ENCODE measurements at regions not wholly inside any gene's neighbourhood (a gene's known extent, or its start where the extent isn't known, plus 50 kb on each side); places are given as distances from the start of the nearest gene placed in this dataset.

DNA sequence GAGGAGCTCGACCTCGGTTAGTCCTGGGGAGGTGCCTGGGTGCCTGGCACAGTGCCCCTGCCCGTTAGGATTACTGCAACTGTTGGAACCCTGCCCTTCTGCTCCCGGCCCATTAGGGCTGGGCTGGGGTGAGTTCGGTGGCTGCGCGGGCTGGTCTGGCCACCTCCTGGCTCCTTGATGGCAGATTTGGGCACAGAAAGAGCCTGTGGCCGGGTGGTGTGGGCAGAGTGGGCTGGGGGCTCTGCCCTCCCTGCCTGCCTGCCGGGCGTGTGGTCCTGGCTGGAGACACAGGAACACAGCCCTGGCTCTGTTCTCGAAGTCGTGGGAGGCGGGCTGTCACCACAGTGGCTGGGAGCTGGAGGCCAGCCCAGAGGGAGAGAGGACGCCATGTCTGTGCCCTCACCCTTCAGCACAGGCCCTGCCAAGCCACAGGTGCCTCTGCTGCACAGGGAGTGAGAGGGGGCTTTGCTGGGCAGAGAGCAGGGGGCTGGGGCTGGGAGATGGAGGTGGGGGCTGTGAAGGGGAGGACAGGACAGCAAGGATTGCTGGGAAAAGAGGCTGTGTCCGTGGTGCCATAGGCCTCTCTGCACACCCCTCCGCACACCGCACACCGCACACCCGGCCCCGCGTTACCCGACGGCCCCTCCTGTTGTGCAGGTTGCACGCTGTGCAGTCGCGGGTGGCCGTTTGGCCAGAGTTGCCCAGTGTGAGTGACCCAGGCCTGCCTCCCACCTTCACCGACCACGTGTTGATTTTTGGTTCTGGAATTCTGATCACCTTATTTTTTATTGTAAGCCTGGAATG lies 236.6 kb upstream of the GSE1 start:
- no peak for DNase-seq (ENCODE audit: low read depth in 2 of 2)

DNA sequence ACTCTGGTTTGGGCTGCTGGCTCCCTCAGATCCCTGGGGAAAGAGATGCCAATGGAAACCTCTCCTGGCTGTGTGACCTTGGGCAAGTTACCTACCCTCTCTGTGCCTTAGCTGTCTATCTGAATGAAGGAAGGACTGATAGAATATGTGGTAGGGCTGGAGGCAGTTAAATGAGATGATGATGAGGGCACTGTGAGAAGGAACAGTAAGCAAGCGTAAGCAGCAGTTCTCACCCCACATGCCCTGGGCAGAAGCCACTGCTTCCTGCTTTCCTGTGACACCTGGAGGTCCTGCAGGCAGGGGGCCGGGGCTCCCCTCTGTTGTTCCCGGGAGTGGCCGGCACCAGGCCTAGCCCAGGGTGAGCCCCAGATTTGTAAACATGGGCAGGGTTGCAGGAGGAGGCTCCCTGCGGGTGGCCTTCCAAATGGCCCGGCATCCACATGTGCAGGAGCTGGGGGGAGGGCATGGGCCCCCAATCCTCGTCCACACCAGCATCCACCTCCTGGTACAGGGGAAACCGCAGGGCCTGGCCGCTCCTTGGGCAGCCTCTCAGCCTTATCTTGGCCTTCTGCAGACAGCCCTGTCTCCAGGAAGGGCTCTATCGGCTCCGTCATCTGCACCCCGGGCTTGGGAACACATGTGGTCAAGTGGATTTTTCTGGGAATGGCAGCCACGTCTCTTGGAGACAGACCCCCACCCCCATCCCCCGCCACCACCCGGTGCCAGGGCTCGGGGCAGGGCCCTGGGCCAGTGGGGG lies 235.6 kb upstream of the GSE1 start:
- DNase-seq (ENCODE audit: low read depth in 2 of 2), result no peak

DNA sequence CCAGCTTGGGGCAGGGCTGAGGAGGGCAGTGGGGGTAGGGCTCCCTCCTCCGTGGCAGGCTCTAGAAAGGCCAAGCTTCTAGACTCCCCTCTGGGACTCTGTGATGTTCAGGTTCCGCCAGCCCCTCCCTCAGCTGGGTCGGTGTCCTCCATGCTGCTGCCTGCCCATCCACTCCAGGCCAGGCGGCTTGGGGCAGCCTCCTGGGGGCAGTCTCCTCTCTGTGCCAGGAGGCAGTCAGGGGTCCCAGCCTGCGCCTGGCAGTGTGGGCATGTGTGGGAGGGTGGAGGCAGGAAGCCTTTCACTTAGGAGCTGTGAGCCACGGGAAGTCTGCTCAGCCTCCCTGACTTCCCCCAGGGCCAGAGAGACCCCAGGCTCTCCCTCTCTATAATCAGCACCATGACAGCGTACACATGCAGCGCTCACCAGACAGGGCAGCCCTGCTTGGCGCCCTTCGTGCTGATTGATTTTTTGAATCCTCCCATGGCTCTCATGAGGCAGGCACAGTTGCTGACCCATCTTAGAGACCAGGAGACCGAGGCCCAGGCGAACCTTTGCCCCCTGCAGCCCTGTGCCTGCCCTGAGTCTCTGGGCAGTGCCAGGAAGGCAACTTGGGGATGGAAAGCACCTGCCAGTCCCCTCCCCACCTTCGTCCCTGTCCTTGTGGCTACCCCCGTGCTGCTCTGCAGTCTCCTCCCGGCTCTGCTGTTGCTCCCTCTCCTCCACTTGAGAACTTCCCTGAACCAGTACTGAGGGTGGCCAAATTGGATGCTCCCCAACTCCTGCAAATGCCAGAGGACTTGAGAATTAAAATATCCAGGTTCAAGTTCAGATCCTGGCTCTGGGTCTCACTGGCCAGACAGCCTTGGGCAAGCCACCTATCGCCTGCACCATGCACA lies 234.7 kb upstream of the GSE1 start:
- no peak for DNase-seq (ENCODE audit: low read depth in 2 of 2)

DNA sequence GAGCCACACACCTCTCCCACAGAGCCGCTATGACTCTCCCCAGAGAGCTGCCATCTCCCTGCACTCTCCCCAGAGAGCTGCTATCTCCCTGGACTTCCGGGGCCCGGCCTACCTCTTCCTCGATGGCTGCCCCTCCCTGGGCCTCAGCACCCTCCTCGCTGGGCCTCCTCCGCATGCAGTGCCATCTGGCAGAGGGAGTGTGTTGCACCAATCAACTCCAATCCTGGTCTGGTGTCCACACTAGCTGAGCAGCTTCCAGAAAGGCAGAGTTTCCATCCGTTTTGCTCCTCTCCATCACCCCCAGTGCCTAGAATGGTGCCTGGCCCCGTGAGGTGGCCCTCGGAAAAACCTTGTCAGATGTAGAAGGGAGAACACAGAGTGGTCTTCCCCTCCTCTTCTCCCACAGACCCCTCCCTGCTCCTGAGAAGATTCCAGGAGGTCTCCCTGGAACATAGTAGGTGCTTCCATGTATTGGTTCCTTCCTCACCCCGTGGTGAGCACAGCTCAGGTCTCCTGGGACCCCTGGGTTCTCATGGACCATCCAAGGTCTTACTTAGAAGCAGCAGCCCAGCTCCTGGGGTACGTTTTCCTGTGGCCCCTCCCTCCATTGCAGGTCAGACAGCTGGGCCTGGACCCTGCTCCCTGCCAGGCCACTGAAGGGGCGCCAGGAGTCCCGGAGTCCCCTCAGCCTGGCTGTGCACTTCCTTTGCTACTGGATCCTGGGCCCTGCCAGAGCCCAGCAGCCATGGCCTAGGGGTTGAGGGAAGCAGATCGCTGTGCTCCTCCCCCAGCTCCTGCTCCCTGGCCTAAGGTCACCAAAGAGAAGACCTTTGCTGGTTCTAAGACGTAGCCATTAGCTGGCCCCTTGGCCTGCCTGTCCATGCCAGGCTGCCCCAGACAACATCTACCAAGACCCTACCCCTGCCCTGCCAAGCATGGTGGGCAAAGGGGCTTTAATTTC lies 233.8 kb upstream of the GSE1 start:
- DNase-seq (ENCODE audit: low read depth in 2 of 2), result no peak

DNA sequence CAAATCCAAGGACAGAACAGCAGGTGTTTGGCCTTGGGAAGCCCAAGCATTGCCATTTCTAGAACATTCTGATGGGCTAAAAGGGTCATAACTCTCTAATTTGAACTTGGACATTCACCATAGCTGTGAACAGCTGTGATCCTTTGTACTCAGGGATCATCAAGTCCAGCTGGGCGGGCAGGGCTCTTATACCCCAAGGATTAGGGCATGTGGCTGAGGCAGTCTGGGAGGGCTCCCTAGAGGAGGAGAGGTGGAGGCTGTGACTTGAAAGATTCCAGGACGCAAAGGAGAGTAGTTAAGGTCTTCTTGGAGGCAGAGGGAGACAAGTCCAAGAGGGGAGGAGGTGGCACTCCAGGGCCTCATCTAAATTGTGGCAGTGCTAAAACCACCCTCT lies 233.1 kb upstream of the GSE1 start:
- no peak for DNase-seq (ENCODE audit: low read depth in 2 of 2)

DNA sequence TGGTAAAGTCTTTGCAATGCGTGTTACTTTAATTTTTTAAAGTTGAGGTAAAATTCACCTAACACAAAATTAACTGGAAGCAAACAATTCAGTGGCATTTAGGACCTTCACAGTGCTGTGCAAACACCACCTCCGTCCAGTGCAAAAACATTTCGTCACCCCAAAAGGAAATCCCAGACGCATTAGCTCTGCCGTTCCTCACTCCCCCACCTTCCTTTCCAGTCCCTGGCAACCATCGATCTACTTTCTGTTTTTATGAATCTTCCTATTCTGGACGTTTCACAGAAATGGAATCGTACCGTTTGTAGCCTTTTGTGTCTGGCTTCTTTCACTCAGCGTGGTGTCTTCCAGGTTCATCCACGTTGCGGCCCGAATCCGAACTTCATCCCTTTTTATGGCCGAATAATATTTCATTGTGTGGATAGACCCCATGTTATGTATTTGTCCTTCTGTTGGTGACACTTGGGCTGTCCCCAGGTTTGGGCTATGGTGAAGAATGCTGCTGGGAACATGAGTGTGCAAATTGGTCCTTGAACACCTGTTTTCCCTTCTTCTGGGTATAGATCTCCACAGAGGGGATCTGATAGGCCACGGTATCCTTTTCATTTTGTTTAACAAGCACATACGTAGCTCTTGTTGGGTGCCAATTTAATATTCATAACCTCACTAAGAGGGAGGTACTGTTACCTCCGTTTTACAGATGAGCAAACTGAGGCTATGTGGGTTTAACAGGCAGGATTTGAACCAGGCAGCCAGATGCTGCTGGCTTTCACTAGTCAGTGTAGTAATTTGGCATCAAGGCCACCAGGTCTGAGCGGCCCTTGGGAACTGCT lies 232.0 kb upstream of the GSE1 start:
- DNase-seq (ENCODE audit: low read depth in 2 of 2), result no peak

DNA sequence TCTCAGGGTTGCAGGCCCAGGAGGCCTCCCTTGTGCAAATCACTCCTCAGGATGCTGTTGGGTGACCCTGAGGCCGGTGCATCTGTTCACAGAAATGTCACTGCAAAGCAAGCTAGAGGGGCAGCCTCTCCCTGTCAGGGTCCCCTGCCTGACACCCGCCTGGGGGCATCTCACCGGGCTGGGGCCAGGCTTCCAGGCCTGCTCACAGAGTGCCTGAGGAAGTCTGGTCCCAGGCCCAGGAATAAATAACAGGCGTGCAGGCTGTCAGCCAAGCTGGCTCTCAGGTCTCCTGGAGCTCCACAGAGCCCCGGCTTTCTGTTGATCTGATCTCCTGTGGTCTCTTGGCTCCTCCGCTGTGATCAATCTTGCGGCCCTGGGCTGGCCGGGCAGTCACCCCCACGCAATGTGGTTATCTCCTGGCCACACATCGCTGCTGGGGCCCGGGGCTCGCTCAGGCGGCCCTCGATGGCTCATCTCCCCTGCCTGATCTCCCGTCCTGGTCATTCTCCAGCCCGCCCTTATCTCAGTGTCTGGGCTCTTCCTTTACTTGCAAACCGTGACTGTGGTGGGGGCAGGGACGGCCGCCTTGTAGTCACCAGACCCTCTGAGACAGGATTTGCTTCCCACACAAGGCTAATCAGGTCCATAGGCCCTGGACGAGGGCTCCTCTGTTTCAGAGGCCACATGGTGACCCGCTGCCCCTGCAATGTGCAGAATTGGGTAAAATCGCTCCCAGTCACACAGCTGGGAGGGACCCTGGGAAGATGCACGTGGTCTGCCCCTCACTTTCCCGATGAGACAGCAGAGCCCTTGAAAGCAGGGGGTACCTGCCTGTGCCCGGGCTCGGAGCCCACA lies 231.2 kb upstream of the GSE1 start:
- DNase-seq (ENCODE audit: low read depth in 2 of 2), result no peak

DNA sequence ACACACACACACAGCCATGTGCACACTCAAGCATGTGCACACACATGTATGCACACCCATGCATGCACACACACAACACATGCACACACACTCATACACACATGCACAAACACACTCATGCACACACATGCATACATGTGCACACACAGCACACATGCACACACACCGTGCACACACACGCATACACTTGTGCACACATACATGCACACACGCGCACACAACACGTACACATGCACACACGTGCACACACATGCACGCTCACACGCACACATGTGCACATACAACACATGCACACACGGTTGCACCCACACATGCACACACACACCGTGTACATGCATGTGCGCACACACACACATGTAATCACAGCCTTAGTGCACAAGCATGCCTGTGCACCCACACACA lies 230.4 kb upstream of the GSE1 start:
- DNase-seq (ENCODE audit: low read depth in 2 of 2), result no peak

DNA sequence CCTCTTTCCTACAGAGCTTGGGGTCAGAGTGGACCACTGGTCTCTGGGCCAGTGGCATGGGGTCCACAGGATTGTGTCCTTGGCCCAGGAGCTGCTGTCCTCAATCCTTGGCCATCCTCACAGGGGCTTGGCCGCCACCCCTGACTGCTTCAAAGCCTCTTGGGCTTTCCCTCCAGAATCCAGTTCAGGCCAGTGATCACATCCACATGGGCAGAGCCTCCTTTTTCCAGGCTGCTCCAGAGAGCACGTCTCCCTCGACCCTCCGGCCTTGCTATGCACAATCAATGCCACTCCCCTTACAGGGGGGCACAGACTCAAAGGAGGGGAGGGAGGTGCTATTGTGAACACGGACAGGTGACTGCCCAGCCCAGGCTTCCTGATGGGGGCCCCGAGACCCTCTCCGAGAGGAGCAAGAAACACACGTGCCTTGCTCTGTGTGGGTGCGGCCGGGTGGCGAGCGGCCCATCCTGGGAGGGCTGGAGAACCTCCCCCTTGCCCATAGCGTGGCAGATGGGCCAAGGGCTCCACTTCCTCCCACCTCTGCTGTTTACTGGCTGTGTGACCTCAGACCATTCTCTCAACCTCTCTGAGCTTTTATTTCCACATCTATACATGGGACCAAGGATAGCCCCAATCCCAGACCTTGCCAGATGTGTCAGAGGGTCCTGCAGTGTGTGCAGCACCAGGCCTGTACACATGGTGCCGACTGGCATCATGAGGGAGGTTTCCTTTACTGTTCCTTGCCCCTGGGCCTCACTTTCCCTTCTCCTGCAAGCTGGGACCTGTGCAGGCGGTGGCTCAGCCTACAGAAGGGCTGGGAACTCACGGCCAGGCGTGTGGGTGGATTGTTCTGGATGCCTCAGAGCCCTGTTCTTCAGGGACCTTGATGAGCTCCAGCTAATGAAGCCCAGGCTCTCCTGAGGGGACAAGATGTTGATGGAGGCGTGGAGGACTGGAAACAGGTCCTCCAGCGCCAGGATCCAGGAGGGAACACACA lies 229.0 kb upstream of the GSE1 start:
- no peak for DNase-seq (ENCODE audit: low read depth in 2 of 2)

DNA sequence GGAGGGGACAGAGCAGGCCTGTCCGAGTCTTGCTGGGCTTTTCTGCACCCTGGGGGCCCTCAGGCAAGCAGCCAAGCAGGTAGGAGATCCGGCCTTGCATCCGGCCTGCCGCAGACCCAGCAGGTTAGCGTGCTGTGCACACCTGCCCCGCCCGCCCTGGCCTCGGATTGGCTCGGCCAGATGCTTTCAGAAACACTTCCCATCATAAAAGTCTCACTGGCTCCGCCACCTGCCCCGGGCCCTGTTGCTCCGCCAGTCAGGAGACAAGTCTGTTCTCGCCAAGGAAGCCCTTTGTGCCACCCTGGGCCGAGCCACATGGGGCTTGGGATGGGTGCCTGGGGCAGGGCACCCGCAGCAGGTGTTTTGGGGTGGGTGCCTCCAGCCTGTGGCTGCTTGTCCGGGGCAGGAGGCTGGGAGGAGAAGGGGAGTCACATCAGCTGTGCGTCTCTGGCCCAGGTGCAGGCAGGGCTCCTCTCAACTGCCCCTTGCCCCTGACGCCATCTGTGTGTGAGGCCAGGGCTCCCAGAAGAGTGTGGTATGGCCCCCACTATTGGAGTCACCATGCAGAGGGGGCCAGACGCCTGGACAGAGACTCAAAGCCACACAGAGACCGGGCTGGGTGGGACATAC lies 228.2 kb upstream of the GSE1 start:
- no peak for DNase-seq (ENCODE audit: low read depth in 2 of 2)

DNA sequence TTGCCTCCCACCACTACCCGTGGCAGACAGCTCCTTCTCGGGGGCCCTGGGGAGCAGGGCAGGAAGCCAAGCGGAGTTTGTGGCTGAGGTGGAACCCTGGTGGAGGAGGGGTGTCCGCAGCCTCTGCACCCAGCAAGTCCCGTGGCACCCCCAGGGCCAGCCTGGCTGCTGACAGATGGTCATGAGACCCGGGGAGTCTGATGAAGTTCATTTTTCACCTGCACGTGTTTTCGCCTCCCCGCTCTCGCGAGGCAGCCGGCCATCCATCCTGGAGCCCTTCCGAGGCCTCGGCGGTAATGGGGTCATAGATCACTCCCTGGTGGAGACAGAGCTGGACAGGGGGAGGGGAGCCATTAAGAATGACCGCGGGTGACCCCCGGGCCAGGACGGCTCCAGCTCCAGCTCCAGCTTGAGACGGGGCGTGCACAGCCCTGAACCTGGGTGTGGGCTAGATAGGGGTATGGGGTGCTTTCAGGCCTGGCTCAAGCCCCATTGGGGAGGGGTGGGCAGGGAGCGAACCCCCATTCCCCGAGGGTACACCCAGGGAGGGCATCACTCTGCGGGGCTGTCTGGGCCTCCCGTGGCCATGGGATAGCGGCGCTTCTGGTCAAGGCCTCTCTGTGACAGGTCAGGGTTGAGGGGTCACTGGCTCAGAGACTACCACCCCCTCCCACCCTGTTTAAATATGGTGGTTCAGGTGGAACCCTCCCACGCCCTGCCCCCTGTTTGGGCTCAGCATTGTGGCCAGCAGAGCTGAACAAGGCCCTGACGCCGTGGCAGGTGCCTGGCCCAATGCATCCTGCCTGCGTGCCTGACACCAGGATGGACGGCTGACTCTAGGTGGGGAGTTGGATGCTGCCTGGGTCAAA lies 227.4 kb upstream of the GSE1 start:
- DNase-seq (ENCODE audit: low read depth in 2 of 2), result no peak

DNA sequence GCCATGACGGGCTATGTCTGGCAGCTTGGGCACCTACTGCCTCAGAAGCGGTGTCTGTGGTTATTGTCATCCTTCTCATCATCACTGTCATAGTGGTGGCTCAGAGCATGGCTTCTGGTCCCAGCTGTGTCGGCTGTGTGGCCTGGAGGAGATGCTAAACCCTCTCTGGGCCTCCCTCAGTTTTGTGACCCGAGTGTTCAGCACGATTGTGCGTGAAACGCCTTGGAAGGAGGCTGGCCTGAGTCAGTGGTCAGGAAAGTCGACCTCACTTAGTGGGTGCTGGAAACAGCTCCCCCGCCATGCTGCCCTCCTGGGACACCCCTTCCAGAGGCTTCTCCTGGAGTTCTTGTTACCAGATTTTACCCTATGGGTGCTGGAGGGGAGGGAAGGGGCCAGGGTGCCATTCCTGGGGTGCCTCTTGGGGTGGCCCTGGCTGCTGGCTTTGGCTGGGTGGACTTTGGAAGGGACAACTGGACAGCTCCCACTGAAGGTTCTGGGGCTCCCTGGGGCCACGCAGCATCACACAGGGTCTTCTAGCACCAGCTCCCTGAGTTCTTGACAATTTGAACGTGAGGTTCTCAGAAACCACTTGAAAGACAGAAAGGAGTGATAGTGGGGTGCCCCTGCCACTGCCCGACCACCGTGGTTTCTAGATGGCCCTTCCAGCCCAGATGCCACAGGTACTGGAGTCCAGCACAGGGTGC lies 226.5 kb upstream of the GSE1 start:
- DNase-seq (ENCODE audit: low read depth in 2 of 2), result no peak

DNA sequence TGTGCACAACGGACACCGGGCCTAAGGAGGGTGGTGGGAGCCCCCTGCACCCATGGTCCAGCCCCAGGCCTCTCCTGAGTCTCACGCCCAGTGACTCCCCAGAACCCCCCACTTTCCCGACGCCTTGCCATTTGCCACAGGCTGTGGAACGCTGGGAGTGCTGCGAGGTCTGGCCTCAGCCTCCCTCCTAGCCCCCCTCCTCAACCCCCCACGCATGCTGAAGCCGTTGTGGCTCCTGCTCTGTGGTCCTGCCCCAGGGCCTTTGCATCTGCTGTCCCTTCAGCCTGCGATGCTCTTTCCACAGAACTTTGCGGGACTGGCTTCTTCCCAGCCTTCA lies 226.0 kb upstream of the GSE1 start:
- no peak for DNase-seq (ENCODE audit: low read depth in 2 of 2)

DNA sequence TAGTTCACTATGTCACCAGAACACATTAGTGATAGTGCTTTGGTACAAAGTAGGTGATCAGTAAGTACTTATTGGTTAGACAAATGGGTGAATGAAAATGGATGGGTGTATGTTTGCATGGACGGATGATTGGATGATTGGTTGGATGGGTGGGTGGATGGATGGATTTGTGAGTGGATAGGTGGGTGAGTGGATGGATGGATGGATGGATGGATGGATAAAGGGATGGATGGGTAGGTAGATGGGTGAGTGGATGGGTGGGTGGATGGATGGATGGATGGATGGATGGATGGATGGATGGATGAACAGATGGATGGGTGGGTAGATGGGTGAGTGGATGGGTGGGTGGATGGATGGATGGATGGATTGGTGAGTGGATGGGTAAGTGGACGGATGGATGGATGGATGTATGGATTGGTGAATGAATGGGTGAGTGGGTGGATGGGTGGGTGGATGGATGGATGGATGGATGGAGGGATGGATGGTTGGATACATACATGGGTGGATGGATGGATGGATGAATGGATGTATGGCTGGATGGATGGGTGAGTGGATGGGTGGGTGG lies 225.3 kb upstream of the GSE1 start:
- no peak for DNase-seq (ENCODE audit: low read depth in 2 of 2)

DNA sequence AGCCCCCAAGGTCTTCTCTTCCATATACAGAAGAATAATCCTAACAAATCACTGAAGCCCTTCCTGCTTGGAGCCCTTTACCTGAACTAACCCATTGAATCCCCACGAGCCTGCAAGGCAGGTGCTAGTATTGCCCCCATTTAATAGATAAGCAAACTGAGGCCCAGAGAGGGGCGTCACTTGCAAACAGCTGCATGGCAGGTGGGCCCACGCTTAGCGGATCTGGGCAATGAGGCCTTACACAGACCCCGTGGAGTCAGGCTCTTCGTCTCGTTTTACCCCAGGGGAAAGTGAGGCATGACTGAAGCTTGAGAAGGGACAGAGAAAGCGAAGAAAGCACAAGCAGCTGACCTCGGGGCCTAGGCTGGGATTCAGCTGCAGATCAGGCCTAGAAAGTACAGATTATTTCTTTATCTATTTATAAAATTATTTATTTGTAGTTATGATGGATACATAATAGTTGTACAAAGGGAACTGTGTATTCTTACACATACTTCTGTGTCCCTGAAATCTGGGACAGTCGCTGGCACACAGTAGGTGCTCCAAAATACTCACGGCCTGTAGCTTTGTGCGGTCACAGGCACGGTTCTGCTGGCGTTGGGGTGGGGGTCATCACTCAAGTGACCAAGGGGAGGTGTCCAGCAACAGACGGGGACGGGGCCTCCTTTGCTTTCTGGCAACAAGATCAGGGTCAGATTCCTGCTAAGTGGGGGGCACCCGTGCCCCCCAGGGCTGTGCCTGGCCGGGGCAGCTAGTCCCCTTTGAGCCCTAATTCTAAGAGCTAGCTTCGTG lies 223.2 kb upstream of the GSE1 start:
- DNase-seq (ENCODE audit: low read depth in 2 of 2), result no peak

Measured in stimulated activated CD8-positive, alpha-beta memory T cell treated with anti-CD3 and anti-CD28 coated beads, Interleukin-15, amount 100 ng/mL, for 4 hours (primary cell).